ENCODE measurements at regions not wholly inside any gene's neighbourhood (a gene's known extent, or its start where the extent isn't known, plus 50 kb on each side); places are given as distances from the start of the nearest gene placed in this dataset.

GRCh38 chr17:79255926-79256585, 181.4 kb downstream of the ENGASE start:
- Histone ChIP-seq H3K27ac (no peak overlapping the region), H3K4me3 (no peak overlapping the region), H3K36me3 (no peaks in the 10 kb centered on the region), H3K4me1 (no peaks in the 10 kb centered on the region), H3K27me3 (no peaks in the 10 kb centered on the region), H3K9me3 (no peaks in the 10 kb centered on the region)
- DNase-seq (ENCODE audit: low spot score), result no peak
- no peak for TF ChIP-seq CTCF (IDR thresholded peaks at IDR 0.05)

- no peak for TF ChIP-seq CTCF (IDR thresholded peaks at IDR 0.05)
- Histone ChIP-seq H3K27me3 (no peaks in the 10 kb centered on the region), H3K36me3 (no peaks in the 10 kb centered on the region), H3K4me1 (no peaks in the 10 kb centered on the region), H3K9me3 (no peaks in the 10 kb centered on the region), H3K4me3 (no peak overlapping the region), H3K27ac (no peak overlapping the region)
- DNase-seq (ENCODE audit: low spot score), result no peak
Observed at GRCh38 chr17:79255456-79255855, 180.8 kb downstream of the ENGASE start.

GRCh38 chr17:79255046-79255445, 180.4 kb downstream of the ENGASE start:
- H3K27me3 ChIP-seq, result no peaks in the 10 kb centered on the region
- TF ChIP-seq CTCF (IDR thresholded peaks at IDR 0.05), result no peak

GRCh38 chr17:79252886-79253285, 178.3 kb downstream of the ENGASE start:
- Histone ChIP-seq H3K27ac (no peak overlapping the region), H3K9me3 (no peaks in the 10 kb centered on the region), H3K4me1 (no peaks in the 10 kb centered on the region), H3K27me3 (no peaks in the 10 kb centered on the region), H3K4me3 (no peak overlapping the region), H3K36me3 (no peaks in the 10 kb centered on the region)
- TF ChIP-seq CTCF (IDR thresholded peaks at IDR 0.05), result no peak
- DNase-seq (ENCODE audit: low spot score), result no peak

More at GRCh38 chr17:79255046-79255445, 180.4 kb downstream of the ENGASE start:
- Histone ChIP-seq H3K4me1 (no peaks in the 10 kb centered on the region), H3K9me3 (no peaks in the 10 kb centered on the region), H3K4me3 (no peak overlapping the region), H3K27ac (no peak overlapping the region), H3K36me3 (no peaks in the 10 kb centered on the region)
- DNase-seq (ENCODE audit: low spot score), result no peak

- H3K27me3 ChIP-seq, result no peaks in the 10 kb centered on the region
- H3K4me1 ChIP-seq, result no peaks in the 10 kb centered on the region
- H3K27ac ChIP-seq, result no peak overlapping the region
- TF ChIP-seq CTCF (IDR thresholded peaks at IDR 0.05), result no peak
- no peaks in the 10 kb centered on the region for H3K9me3 ChIP-seq
- DNase-seq (ENCODE audit: low spot score), result no peak
- H3K36me3 ChIP-seq, result no peaks in the 10 kb centered on the region
- no peak overlapping the region for H3K4me3 ChIP-seq
Observed at GRCh38 chr17:79251824-79252223, 177.2 kb downstream of the ENGASE start.

- H3K9me3 ChIP-seq, result no peaks in the 10 kb centered on the region
- no peaks in the 10 kb centered on the region for H3K36me3 ChIP-seq
- TF ChIP-seq CTCF (IDR thresholded peaks at IDR 0.05), result no peak
- no peak overlapping the region for H3K27ac ChIP-seq
- no peak for DNase-seq (ENCODE audit: low spot score)
- no peak overlapping the region for H3K4me3 ChIP-seq
- H3K4me1 ChIP-seq, result no peaks in the 10 kb centered on the region
- H3K27me3 ChIP-seq, result no peaks in the 10 kb centered on the region
Observed at GRCh38 chr17:79249929-79250521, 175.4 kb downstream of the ENGASE start.
